ENCODE measurements at regions not wholly inside any gene's neighbourhood (a gene's known extent, or its start where the extent isn't known, plus 50 kb on each side); places are given as distances from the start of the nearest gene placed in this dataset.
"Not testable (repeated sequence)": the region's sequence is repeated elsewhere in the genome, so short reads cannot be mapped to it uniquely, and the experiment has no call there.

DNA sequence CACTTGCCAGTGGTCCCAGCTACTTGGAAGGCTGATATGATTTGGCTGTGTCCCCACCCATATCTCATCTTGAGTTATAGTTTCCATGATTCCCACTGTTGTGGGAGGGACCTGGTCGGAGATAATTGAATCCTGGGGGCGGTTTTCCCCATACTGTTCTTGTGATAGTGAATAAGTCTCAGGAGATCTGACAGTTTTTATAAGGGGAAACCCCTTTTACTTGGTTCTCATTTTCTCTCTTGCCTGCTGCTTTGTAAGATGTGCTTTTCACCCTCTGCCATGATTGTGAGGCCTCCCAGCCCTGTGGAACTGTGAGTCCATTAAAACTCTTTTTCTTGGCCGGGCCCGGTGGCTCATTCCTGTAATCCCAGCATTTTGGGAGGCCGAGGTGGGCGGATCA is 265.4 kb upstream of the SPOPL start:
- no peak overlapping the region for H3K4me2 ChIP-seq
- TF ChIP-seq Cebpa-rat (IDR thresholded peaks at IDR 0.05) = no peak
- no peak overlapping the region for H3K27ac ChIP-seq
- H3K36me3 ChIP-seq = no peaks in the 10 kb centered on the region
- H3K4me3 ChIP-seq = no peak overlapping the region
- no peak overlapping the region for H3K9ac ChIP-seq
- H3K27me3 ChIP-seq = no peaks in the 10 kb centered on the region
- peaks cover 23% of the 10 kb centered on the region for H3K4me1 ChIP-seq
- no peaks in the 10 kb centered on the region for H4K20me1 ChIP-seq
- no peaks in the 10 kb centered on the region for H3K9me3 ChIP-seq

DNA sequence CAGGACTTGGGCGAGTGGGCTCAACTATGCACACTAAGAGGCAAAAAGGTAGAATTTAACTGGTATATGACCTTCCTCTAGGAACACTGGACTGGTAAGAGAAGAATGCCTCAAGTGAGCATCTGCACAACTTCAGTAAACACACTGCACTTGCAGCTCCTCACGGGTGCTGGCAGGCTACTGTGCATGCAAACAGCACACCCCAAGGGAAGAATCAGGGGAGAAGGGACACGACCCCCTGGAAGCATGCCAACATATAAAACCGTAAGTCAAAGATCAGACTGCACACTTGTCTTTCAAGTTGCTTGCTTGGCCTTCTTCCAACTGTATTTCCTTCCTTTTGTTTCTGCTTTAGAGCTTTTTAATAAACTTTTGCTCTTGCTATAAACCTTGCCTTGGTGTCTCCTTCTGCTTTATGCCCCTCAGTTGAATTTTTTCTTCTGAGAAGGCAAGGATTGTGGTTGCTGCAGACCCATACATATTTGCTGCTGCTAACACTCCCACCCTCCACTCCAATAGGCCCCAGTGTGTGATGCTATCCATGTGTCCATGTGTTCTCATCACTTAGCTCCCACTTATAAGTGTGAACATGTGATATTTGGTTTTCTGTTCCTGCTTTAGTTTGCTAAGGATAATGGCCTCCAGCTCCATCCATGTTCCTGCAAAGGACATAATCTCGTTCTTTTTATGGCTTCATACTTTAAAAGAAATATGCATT is 263.7 kb upstream of the SPOPL start:
- no peak for TF ChIP-seq Cebpa-rat (IDR thresholded peaks at IDR 0.05)
- Histone ChIP-seq H3K4me3 (no peak overlapping the region), H3K4me2 (peak overlapping the region; percentile 56), H3K9ac (no peak overlapping the region), H3K4me1 (peaks cover 23% of the 10 kb centered on the region), H3K27ac (no peak overlapping the region), H3K36me3 (no peaks in the 10 kb centered on the region), H3K9me3 (no peaks in the 10 kb centered on the region), H4K20me1 (no peaks in the 10 kb centered on the region), H3K27me3 (no peaks in the 10 kb centered on the region)

DNA sequence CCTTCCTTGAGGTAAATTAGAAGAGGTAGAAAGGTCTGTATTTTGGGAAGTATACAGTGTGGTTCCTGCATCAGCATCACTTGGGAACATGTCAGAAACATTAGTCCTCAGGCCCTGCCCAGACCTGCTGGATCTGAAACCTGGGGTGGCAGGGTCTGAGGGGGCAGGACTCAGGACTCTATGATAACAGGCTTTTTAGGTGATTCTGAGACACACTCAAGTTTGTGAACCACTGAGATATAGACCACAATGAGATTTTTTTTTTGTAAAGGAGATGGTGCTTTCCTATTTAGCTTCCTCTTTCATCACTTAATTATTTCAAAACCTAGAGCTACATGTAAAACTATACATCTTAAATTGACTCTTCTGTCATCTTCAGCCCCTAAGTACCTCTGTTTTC is 262.7 kb upstream of the SPOPL start:
- Histone ChIP-seq H3K9ac (no peak overlapping the region), H4K20me1 (no peaks in the 10 kb centered on the region), H3K9me3 (no peaks in the 10 kb centered on the region), H3K4me2 (0 out of 2 replicates have a peak overlapping the region, but pooled peaks have one; percentile 1), H3K36me3 (no peaks in the 10 kb centered on the region), H3K27me3 (no peaks in the 10 kb centered on the region), H3K27ac (no peak overlapping the region), H3K4me1 (peaks cover 23% of the 10 kb centered on the region), H3K4me3 (no peak overlapping the region)
- no peak for TF ChIP-seq Cebpa-rat (IDR thresholded peaks at IDR 0.05)

DNA sequence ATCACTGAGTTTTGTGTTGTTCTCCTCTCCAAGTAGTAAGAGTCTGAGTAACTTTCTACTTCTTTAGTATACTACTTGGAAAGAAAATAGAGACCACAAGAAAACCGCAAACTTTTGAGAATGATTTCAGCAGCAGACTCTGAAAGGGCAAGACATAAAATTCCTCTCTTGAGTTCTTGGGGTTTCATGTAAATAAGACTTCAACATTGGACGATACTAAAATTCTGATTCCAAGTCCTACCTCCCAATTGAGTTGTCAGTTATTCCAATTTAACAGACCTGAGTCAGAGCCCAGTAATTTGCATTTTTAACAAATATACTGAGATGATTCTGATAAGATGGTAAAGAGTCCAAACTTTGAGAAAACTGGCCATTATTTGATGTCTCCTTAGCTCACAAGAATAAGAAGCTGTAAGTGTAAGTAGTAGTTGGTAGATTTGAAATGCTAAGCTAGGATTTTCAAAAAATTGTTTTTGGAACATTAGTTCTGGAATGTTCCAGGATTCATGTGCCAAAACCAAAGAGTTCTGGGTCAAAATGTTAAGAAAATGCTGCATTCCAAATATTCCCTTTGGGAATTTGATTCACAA is 261.6 kb upstream of the SPOPL start:
- Histone ChIP-seq H3K27ac (no peak overlapping the region), H3K9me3 (no peaks in the 10 kb centered on the region), H3K4me3 (no peak overlapping the region), H3K4me2 (no peak overlapping the region), H4K20me1 (no peaks in the 10 kb centered on the region), H3K4me1 (peaks cover 23% of the 10 kb centered on the region), H3K36me3 (no peaks in the 10 kb centered on the region), H3K27me3 (no peaks in the 10 kb centered on the region), H3K9ac (no peak overlapping the region)
- TF ChIP-seq Cebpa-rat (IDR thresholded peaks at IDR 0.05) = no peak

DNA sequence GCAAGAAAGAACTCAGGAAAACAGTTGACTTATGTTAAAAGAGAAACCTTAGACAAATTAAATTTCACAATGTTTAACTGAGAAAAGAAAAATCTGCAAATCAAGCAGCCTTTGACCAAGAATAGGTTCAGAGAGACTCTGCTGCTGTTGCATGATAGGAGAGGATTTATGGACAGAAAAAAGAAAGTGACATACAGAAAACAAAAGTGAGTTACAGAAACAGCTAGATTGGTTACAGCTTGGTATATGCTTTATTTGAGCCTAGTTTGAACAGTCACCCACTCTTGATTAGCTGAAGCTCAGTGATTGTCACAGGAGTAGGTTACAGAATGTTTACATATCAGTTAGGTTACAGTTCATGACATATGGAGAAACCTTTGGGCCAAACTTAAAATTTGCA is 258.2 kb upstream of the SPOPL start:
- no peaks in the 10 kb centered on the region for H3K9me3 ChIP-seq
- no peak overlapping the region for H3K4me3 ChIP-seq
- H3K36me3 ChIP-seq = no peaks in the 10 kb centered on the region
- no peaks in the 10 kb centered on the region for H4K20me1 ChIP-seq
- H3K9ac ChIP-seq = no peak overlapping the region
- H3K4me1 ChIP-seq = peaks cover 6% of the 10 kb centered on the region; the same call in 1 of the 2 replicates
- no peak for TF ChIP-seq Cebpa-rat (IDR thresholded peaks at IDR 0.05)
- no peaks in the 10 kb centered on the region for H3K27me3 ChIP-seq
- H3K27ac ChIP-seq = no peak overlapping the region
- H3K4me2 ChIP-seq = no peak overlapping the region

DNA sequence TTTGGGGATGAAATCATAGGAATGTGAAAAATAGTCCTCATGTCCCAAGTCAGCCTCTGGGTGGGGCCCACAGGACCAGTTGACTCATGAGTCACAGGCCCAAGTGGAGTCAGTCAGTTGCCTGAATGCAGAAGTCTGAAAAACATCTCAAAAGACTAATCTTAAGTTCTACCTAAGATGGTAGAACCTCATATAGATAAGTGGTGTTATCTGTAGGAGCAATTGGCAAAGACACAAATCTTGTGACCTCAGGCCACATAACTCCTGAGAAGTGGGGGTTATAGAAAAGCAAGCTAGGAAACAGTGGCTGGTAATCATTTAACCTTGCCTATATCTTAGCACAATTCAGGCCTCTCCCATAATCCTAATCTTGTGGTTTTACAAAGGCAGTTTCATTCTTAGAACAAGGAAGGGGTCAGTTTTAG is 257.1 kb upstream of the SPOPL start:
- Histone ChIP-seq H3K4me3 (no peak overlapping the region), H3K9me3 (no peaks in the 10 kb centered on the region), H3K27me3 (no peaks in the 10 kb centered on the region), H3K36me3 (no peaks in the 10 kb centered on the region), H3K4me2 (no peak overlapping the region), H3K27ac (no peak overlapping the region), H4K20me1 (no peaks in the 10 kb centered on the region), H3K9ac (no peak overlapping the region), H3K4me1 (no peaks in the 10 kb centered on the region)
- no peak for TF ChIP-seq Cebpa-rat (IDR thresholded peaks at IDR 0.05)

DNA sequence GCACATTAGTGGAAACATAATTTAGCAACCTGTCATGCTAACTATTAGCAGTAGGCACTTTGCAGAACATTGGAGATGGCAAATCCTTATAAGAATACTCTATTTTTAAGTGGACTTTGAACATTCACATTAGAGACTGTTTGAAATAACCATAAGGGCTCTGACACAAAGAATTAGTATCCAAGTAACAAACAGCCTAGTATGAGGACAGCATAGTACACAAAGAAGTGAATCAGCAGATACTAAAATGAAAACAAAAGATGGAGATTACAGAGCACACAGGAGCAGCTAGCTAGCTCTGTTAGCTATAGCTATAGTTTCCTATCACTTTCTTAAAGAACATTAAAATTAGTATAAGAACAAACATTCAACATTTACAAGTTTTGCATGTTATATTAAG is 256.3 kb upstream of the SPOPL start:
- Histone ChIP-seq H4K20me1 (no peaks in the 10 kb centered on the region), H3K4me3 (no peak overlapping the region), H3K27ac (no peak overlapping the region), H3K4me1 (no peaks in the 10 kb centered on the region), H3K9me3 (no peaks in the 10 kb centered on the region), H3K27me3 (no peaks in the 10 kb centered on the region), H3K4me2 (no peak overlapping the region), H3K36me3 (no peaks in the 10 kb centered on the region), H3K9ac (no peak overlapping the region)
- no peak for TF ChIP-seq Cebpa-rat (IDR thresholded peaks at IDR 0.05)

DNA sequence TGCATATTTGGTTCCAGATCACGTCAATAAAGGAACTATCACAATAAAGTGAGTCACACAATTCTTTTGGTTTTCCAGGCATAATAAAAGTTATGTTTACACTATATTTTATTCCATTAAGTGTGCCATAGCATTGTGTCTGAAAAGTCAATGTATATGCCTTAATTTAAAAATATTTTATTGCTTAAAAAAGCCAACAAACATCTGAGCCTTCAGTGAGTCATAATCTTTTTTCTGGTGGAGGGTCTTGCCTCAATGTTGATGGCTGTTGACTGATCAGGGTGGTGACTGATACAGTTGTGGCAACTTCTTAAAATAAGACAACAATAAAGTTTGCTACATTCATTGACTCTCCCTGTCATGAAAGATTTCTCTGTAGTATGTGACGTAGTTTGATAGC is 254.3 kb upstream of the SPOPL start:
- Histone ChIP-seq H4K20me1 (no peaks in the 10 kb centered on the region), H3K36me3 (no peaks in the 10 kb centered on the region), H3K4me3 (no peak overlapping the region), H3K4me2 (no peak overlapping the region), H3K4me1 (no peaks in the 10 kb centered on the region), H3K27me3 (no peaks in the 10 kb centered on the region), H3K9ac (no peak overlapping the region), H3K27ac (no peak overlapping the region), H3K9me3 (no peaks in the 10 kb centered on the region)
- no peak for TF ChIP-seq Cebpa-rat (IDR thresholded peaks at IDR 0.05)

DNA sequence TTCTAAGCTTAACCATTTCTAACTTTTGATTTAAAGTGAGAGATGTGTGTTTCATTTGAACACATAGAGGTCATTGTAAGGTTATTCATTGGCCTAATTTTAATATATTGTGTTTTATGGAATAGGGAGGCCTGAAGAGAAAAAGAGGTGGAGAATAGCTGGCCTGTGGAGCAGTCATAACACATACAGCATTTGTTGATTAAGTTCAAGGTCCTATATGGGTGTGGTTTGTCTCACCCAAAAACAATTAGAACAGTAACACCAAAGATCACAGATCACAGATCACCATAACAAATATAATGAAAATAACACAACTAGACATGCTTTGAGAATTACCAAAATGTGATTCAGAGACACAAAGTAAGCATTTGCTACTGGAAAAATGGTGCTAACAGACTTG is 252.4 kb upstream of the SPOPL start:
- Histone ChIP-seq H3K9me3 (peaks cover 4% of the 10 kb centered on the region; the same call in 1 of the 2 replicates), H3K36me3 (no peaks in the 10 kb centered on the region), H3K4me3 (no peak overlapping the region), H4K20me1 (no peaks in the 10 kb centered on the region), H3K27ac (no peak overlapping the region), H3K4me1 (no peaks in the 10 kb centered on the region), H3K4me2 (no peak overlapping the region), H3K27me3 (no peaks in the 10 kb centered on the region), H3K9ac (no peak overlapping the region)
- no peak for TF ChIP-seq Cebpa-rat (IDR thresholded peaks at IDR 0.05)

DNA sequence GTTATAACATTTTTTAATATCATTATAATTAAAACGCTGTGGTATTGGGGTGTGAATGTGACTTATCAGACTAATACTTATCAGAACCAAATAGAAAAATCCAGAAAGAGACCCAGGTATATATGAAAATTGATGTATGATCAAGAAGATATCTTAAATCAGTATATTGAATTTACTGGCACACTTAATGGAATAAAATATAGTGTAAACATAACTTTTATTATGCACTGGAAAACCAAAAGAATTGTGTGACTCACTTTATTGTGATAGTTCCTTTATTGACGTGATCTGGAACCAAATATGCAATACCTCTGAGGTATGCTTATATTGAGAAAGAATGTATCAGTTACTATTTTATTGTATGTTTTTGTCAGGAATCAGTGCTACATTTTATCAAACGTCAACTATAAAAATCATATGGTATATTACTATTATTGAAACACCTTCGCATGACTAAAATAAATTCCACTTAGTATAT is 250.7 kb upstream of the SPOPL start:
- H3K9me3 ChIP-seq, H3K4me1 ChIP-seq, H3K27me3 ChIP-seq, H3K36me3 ChIP-seq, H3K27ac ChIP-seq, H3K4me3 ChIP-seq, H3K9ac ChIP-seq, H3K4me2 ChIP-seq, H4K20me1 ChIP-seq: not testable (repeated sequence)

All from BLaER1 (cell line).